Left lung (tissue), 4 donors: ENCODE measurements at regions not wholly inside any gene's neighbourhood (a gene's known extent, or its start where the extent isn't known, plus 50 kb on each side); places are given as distances from the start of the nearest gene placed in this dataset.

Experiments
- ATAC-seq: fragments of 200-7000 bp; cut with Tn5 transposase; one replicate; pipeline ENCODE4 v1.9.1; 2020; ENCODE audit warnings: moderate library complexity
- DNase-seq, 4 donors: peaks; one replicate each; pipeline ENCODE4 v3.0.0-alpha.2; 2013 to 2020
- H3K27ac ChIP-seq, 2 donors: fragments of 200-600 bp; sonication (generic) in 1 of 2; one replicate each; pipeline versions ENCODE4 v1.5.0 to v1.8.0; 2020 to 2021
- H3K27me3 ChIP-seq, 2 donors: fragments of 200-600 bp; sonication (generic) in 1 of 2; one replicate each; pipeline versions ENCODE4 v1.5.0 to v1.8.0; 2020 to 2021
- H3K36me3 ChIP-seq, 2 donors: fragments of 200-600 bp; sonication (generic) in 1 of 2; one replicate each; pipeline versions ENCODE4 v1.5.0 to v1.8.0; 2020 to 2021
- H3K4me1 ChIP-seq, 2 donors: fragments of 200-600 bp; one replicate each; pipeline ENCODE4 v1.8.0; 2021
- H3K4me3 ChIP-seq, 2 donors: fragments of 200-600 bp; sonication (generic) in 1 of 2; one replicate each; pipeline versions ENCODE4 v1.5.0 to v1.8.0; 2020 to 2021; ENCODE audit warnings: mild to moderate bottlenecking in 1 of 2
- H3K9me3 ChIP-seq, 2 donors: fragments of 200-600 bp; sonication (generic) in 1 of 2; one replicate each; pipeline versions ENCODE4 v1.5.0 to v1.8.0; 2020 to 2021
- intact Hi-C, 2 donors: fragments of 100-400 bp; cut with DNase I; formaldehyde crosslinking; loops; one replicate each; pipeline versions ENCODE4 v1.11.2 to v1.14.2; 2022
- TF ChIP-seq, protein P1 (sequence below), 2 donors: fragments of 200-600 bp; sonication (generic) in 1 of 2; IDR thresholded peaks; one replicate each; pipeline versions ENCODE4 v1.5.0 to v1.8.0; 2021; ENCODE audit warnings: antibody characterized with exemption in 2 of 2
- donor health status: DM: no; HTN: yes; CAD: no.
- donor health status: DM: no; HTN: no; CAD: no.

GRCh38 chr2:180195847-180196246 lies 188.8 kb upstream of the CWC22 start:
- no peak overlapping the region for H3K27ac ChIP-seq
- no peak overlapping the region for H3K4me3 ChIP-seq
- H3K9me3 ChIP-seq, result no peaks in the 10 kb centered on the region
- TF ChIP-seq, protein P1, sequence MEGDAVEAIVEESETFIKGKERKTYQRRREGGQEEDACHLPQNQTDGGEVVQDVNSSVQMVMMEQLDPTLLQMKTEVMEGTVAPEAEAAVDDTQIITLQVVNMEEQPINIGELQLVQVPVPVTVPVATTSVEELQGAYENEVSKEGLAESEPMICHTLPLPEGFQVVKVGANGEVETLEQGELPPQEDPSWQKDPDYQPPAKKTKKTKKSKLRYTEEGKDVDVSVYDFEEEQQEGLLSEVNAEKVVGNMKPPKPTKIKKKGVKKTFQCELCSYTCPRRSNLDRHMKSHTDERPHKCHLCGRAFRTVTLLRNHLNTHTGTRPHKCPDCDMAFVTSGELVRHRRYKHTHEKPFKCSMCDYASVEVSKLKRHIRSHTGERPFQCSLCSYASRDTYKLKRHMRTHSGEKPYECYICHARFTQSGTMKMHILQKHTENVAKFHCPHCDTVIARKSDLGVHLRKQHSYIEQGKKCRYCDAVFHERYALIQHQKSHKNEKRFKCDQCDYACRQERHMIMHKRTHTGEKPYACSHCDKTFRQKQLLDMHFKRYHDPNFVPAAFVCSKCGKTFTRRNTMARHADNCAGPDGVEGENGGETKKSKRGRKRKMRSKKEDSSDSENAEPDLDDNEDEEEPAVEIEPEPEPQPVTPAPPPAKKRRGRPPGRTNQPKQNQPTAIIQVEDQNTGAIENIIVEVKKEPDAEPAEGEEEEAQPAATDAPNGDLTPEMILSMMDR (IDR thresholded peaks at IDR 0.05), result no peak
- no peaks in the 10 kb centered on the region for H3K27me3 ChIP-seq
- DNase-seq, result no peak
- no peak for ATAC-seq
- H3K36me3 ChIP-seq, result no peaks in the 10 kb centered on the region
- no peaks in the 10 kb centered on the region for H3K4me1 ChIP-seq
- intact Hi-C loops, result no loop called here

DNA sequence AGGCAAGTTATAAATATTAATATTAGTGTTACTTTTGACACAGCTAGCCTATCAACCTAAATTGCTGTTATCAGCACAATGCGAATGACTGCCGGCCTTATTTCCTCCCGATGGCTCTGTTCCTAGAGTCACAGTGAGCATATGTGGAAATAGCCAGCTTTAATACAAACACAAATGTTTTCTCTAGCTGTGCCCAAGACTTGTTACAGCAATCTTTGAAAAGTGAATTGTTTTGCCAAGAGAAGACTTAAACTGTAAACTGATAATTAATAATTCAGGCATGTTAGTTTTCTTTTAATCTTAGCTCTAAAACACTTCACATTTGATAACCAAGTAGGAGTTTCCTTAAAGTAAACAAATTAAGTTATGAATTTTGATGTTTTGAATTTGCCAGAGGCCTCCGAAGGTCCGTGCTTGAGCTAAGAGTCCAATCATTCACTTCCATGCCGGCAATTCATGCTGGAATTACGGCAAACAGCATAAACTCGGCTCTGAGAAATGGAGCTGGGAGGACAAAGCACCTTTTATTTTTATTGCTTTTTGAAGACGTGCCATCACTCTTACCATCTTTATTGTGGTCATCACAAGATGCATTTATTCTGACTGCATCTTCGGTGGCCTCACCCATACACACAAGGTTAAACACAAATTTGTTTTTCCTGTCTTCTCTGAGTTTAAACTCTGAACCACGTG lies 184.5 kb upstream of the CWC22 start:
- DNase-seq (peak in 2 of 4 donors; percentile 52 to 63), ATAC-seq (no peak)
- TF ChIP-seq, protein P1 (IDR thresholded peaks at IDR 0.05), result no peak
- H3K27ac ChIP-seq, result no peak overlapping the region
- no peak overlapping the region for H3K4me3 ChIP-seq
- intact Hi-C loops, result no loop called here
- H3K4me1 ChIP-seq, result no peaks in the 10 kb centered on the region
- H3K27me3 ChIP-seq, result no peaks in the 10 kb centered on the region
- H3K36me3 ChIP-seq, result no peaks in the 10 kb centered on the region
- no peaks in the 10 kb centered on the region for H3K9me3 ChIP-seq

- H3K36me3 ChIP-seq, result no peaks in the 10 kb centered on the region
- no peaks in the 10 kb centered on the region for H3K9me3 ChIP-seq
- ATAC-seq, result no peak
- no peak for DNase-seq
- H3K4me3 ChIP-seq, result no peak overlapping the region
- H3K4me1 ChIP-seq, result no peaks in the 10 kb centered on the region
- H3K27ac ChIP-seq, result no peak overlapping the region
- TF ChIP-seq, protein P1 (IDR thresholded peaks at IDR 0.05), result no peak
- H3K27me3 ChIP-seq, result no peaks in the 10 kb centered on the region
- intact Hi-C loops, result no loop called here
Measured at GRCh38 chr2:180190851-180191250, 183.8 kb upstream of the CWC22 start.

- H3K9me3 ChIP-seq, result no peaks in the 10 kb centered on the region
- TF ChIP-seq, protein P1 (IDR thresholded peaks at IDR 0.05), result no peak
- no peaks in the 10 kb centered on the region for H3K4me1 ChIP-seq
- no peak overlapping the region for H3K27ac ChIP-seq
- no peak overlapping the region for H3K4me3 ChIP-seq
- H3K36me3 ChIP-seq, result no peaks in the 10 kb centered on the region
- ATAC-seq (no peak), DNase-seq (no peak)
- no peaks in the 10 kb centered on the region for H3K27me3 ChIP-seq
- intact Hi-C loops, result no loop called here
Measured at GRCh38 chr2:180187611-180188010, 180.5 kb upstream of the CWC22 start.

- no peak overlapping the region for H3K27ac ChIP-seq
- H3K27me3 ChIP-seq, result no peaks in the 10 kb centered on the region
- intact Hi-C loops, result no loop called here
- no peak overlapping the region for H3K4me3 ChIP-seq
- H3K36me3 ChIP-seq, result no peaks in the 10 kb centered on the region
- TF ChIP-seq, protein P1 (IDR thresholded peaks at IDR 0.05), result no peak
- DNase-seq (no peak), ATAC-seq (no peak)
- no peaks in the 10 kb centered on the region for H3K4me1 ChIP-seq
- H3K9me3 ChIP-seq, result no peaks in the 10 kb centered on the region
Measured at GRCh38 chr2:180184506-180184905, 177.4 kb upstream of the CWC22 start.
